Uterus (tissue), 2 donors: ENCODE measurements at regions not wholly inside any gene's neighbourhood (a gene's known extent, or its start where the extent isn't known, plus 50 kb on each side); places are given as distances from the start of the nearest gene placed in this dataset.

Source experiments
- POLR2A ChIP-seq, 2 donors: fragments of 450-650 bp; IDR thresholded peaks; one replicate each; pipeline ENCODE4 v1.6.1; 2016; ENCODE audit warnings: antibody characterized with exemption in 2 of 2, mild to moderate bottlenecking in 1 of 2, moderate library complexity in 1 of 2
- TF ChIP-seq, protein P1 (sequence below), 4 experiments: fragments of 200-600 bp in 2 of 4; fragments of 450-650 bp in 2 of 4; sonication (generic) in 2 of 4; IDR thresholded peaks; one replicate each; pipeline ENCODE4 v1.5.1; 2016 to 2019; ENCODE audit warnings: antibody characterized with exemption in 4 of 4, mild to moderate bottlenecking in 2 of 4, moderate library complexity in 1 of 4

DNA sequence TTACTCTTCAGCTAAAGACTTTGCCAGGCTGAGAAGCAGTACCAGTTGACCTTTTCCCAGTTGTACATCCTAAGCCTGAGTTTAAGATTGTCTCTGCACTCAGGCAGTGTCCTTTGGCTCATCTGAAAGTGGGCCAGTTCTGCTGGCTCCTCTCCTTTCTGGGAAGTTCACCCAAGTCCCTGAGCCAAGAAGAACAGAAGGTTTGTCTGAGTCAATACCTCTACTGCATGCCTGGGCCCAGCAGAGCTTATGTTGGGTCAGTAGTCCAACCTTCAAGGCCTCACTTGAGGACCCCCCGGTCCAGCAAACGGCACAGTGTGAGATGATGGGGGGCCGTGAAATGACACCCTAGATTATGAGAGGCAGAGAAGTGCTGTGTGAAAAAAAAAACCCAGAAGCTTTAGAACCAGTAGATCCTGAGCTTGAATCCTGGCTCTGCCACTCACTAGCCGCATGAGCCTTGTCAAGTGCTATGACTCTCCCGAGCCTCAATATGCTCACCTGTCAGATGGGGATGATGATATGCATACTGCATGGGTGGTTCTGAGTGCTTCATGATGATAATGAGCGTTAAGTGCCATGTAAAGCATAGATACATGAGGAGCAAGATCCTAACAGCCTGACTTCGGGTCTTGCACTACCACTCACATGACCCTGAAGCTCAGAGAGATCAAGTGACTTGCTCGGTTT is 156.0 kb downstream of the MACROH2A1 start:
- no peak for TF ChIP-seq POLR2A (IDR thresholded peaks at IDR 0.05)
- TF ChIP-seq, protein P1, sequence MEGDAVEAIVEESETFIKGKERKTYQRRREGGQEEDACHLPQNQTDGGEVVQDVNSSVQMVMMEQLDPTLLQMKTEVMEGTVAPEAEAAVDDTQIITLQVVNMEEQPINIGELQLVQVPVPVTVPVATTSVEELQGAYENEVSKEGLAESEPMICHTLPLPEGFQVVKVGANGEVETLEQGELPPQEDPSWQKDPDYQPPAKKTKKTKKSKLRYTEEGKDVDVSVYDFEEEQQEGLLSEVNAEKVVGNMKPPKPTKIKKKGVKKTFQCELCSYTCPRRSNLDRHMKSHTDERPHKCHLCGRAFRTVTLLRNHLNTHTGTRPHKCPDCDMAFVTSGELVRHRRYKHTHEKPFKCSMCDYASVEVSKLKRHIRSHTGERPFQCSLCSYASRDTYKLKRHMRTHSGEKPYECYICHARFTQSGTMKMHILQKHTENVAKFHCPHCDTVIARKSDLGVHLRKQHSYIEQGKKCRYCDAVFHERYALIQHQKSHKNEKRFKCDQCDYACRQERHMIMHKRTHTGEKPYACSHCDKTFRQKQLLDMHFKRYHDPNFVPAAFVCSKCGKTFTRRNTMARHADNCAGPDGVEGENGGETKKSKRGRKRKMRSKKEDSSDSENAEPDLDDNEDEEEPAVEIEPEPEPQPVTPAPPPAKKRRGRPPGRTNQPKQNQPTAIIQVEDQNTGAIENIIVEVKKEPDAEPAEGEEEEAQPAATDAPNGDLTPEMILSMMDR (IDR thresholded peaks at IDR 0.05): no peak
